Activated CD8-positive, alpha-beta T cell treated with anti-CD3 and anti-CD28 coated beads, Interleukin-2, amount 10 ng/mL, durations not matched to agents 7 days and 5 days (primary cell): ENCODE measurements at regions not wholly inside any gene's neighbourhood (a gene's known extent, or its start where the extent isn't known, plus 50 kb on each side); places are given as distances from the start of the nearest gene placed in this dataset.
A peak's percentile ranks its signal among the peaks of the same experiment; 100 is the strongest.

ENCODE experiments used
- ATAC-seq: fragments of 150-1000 bp; cut with Tn5 transposase; one replicate; pipeline ENCODE4 v1.10.0; 2021; ENCODE audit warnings: moderate library complexity
- CTCF ChIA-PET: fragments of 350-600 bp; sonication (Branson Sonifier 250); formaldehyde crosslinking; loops from one replicate; lab custom pipeline; 2021; ENCODE audit warnings: antibody characterized with exemption; lab: Charles Lee
- POLR2A ChIA-PET: fragments of 350-600 bp; sonication (Branson Sonifier 250); formaldehyde crosslinking; loops from one replicate; lab custom pipeline; 2021; ENCODE audit warnings: antibody characterized with exemption; lab: Charles Lee
- DNase-seq: peaks from one replicate; pipeline ENCODE4 v3.0.0-alpha.2; 2020
- H3K27ac Mint-ChIP-seq: one replicate; pipeline ENCODE4 v1.8.0; 2021; ENCODE audit warnings: mild to moderate bottlenecking, mixed read lengths
- H3K27me3 Mint-ChIP-seq: one replicate; pipeline ENCODE4 v1.8.0; 2021; ENCODE audit warnings: low read depth, mixed read lengths
- H3K36me3 Mint-ChIP-seq: one replicate; pipeline ENCODE4 v1.8.0; 2021; ENCODE audit warnings: low read depth, mixed read lengths
- H3K4me1 Mint-ChIP-seq: one replicate; pipeline ENCODE4 v1.8.0; 2021; ENCODE audit warnings: low read depth, mixed read lengths
- H3K4me3 Mint-ChIP-seq: one replicate; pipeline ENCODE4 v1.8.0; 2021; ENCODE audit warnings: mild to moderate bottlenecking, mixed read lengths
- H3K9me3 Mint-ChIP-seq: one replicate; pipeline ENCODE4 v1.8.0; 2022; ENCODE audit warnings: mixed read lengths; ENCODE audit not compliant: insufficient read depth

- Mint-ChIP-seq H3K27me3 (no peaks in the 10 kb centered on the region), H3K4me3 (no peak overlapping the region), H3K27ac (no peak overlapping the region), H3K9me3 (peaks cover 16% of the 10 kb centered on the region), H3K4me1 (peaks cover 21% of the 10 kb centered on the region), H3K36me3 (peaks cover 17% of the 10 kb centered on the region)
- CTCF ChIA-PET = no interaction called here
- DNase-seq (no peak), ATAC-seq (no peak)
- POLR2A ChIA-PET = no interaction called here
These were observed 661.1 kb downstream of the NPHP4 start for GRCh38 chr1:5331101-5331500.

GRCh38 chr1:5329068-5329739 is 663.0 kb downstream of the NPHP4 start:
- H3K27me3 Mint-ChIP-seq = no peaks in the 10 kb centered on the region
- ChIA-PET CTCF (interaction anchor here (1.0 kb wide), 1 partner anchor 10 kb away, joined by 3 read pairs; no protein-coding TSS in a partner anchor), POLR2A (no interaction called here)
- ATAC-seq (peak; percentile 58), DNase-seq (no peak)
- H3K36me3 Mint-ChIP-seq = peaks cover 17% of the 10 kb centered on the region
- peak overlapping the region; percentile 86 for H3K27ac Mint-ChIP-seq
- peaks cover 21% of the 10 kb centered on the region for H3K4me1 Mint-ChIP-seq
- no peak overlapping the region for H3K4me3 Mint-ChIP-seq
- peaks cover 16% of the 10 kb centered on the region for H3K9me3 Mint-ChIP-seq

GRCh38 chr1:5324883-5325282 is 667.3 kb downstream of the NPHP4 start:
- no peak overlapping the region for H3K27ac Mint-ChIP-seq
- peaks cover 17% of the 10 kb centered on the region for H3K4me1 Mint-ChIP-seq
- ChIA-PET POLR2A (no interaction called here), CTCF (no interaction called here)
- DNase-seq (no peak), ATAC-seq (no peak)
- H3K27me3 Mint-ChIP-seq = no peaks in the 10 kb centered on the region
- no peak overlapping the region for H3K4me3 Mint-ChIP-seq
- H3K36me3 Mint-ChIP-seq = peaks cover 17% of the 10 kb centered on the region
- H3K9me3 Mint-ChIP-seq = peaks cover 13% of the 10 kb centered on the region

GRCh38 chr1:5318143-5318816 is 663.9 kb downstream of the AJAP1 start:
- POLR2A ChIA-PET = interaction anchor here (1.1 kb wide), 1 partner anchor 20 kb away, joined by 3 read pairs; no protein-coding TSS in a partner anchor
- ATAC-seq = no peak
- H3K36me3 Mint-ChIP-seq = no peaks in the 10 kb centered on the region

GRCh38 chr1:5317391-5317790 is 663.0 kb downstream of the AJAP1 start:
- Mint-ChIP-seq H3K27me3 (no peaks in the 10 kb centered on the region), H3K36me3 (no peaks in the 10 kb centered on the region), H3K27ac (no peak overlapping the region), H3K4me1 (no peaks in the 10 kb centered on the region), H3K4me3 (no peak overlapping the region), H3K9me3 (no peaks in the 10 kb centered on the region)
- CTCF ChIA-PET = no interaction called here
- ATAC-seq = no peak
- DNase-seq = no peak
- POLR2A ChIA-PET = no interaction called here

More at GRCh38 chr1:5318143-5318816, 663.9 kb downstream of the AJAP1 start:
- Mint-ChIP-seq H3K27me3 (no peaks in the 10 kb centered on the region), H3K9me3 (no peaks in the 10 kb centered on the region), H3K4me1 (no peaks in the 10 kb centered on the region), H3K27ac (no peak overlapping the region), H3K4me3 (no peak overlapping the region)
- CTCF ChIA-PET = no interaction called here
- DNase-seq = no peak

GRCh38 chr1:5312862-5313261 is 658.5 kb downstream of the AJAP1 start:
- H3K4me1 Mint-ChIP-seq = no peaks in the 10 kb centered on the region
- ATAC-seq (no peak), DNase-seq (no peak)
- no peak overlapping the region for H3K4me3 Mint-ChIP-seq
- ChIA-PET CTCF (no interaction called here), POLR2A (no interaction called here)
- H3K9me3 Mint-ChIP-seq = no peaks in the 10 kb centered on the region
- H3K27me3 Mint-ChIP-seq = no peaks in the 10 kb centered on the region
- H3K36me3 Mint-ChIP-seq = no peaks in the 10 kb centered on the region
- H3K27ac Mint-ChIP-seq = no peak overlapping the region

- Mint-ChIP-seq H3K4me3 (no peak overlapping the region), H3K27ac (no peak overlapping the region), H3K27me3 (no peaks in the 10 kb centered on the region), H3K4me1 (no peaks in the 10 kb centered on the region), H3K36me3 (no peaks in the 10 kb centered on the region), H3K9me3 (no peaks in the 10 kb centered on the region)
- CTCF ChIA-PET = no interaction called here
- no peak for DNase-seq
- no peak for ATAC-seq
- POLR2A ChIA-PET = no interaction called here
These were observed 657.9 kb downstream of the AJAP1 start for GRCh38 chr1:5312293-5312674.

- Mint-ChIP-seq H3K36me3 (no peaks in the 10 kb centered on the region), H3K4me1 (no peaks in the 10 kb centered on the region), H3K27me3 (no peaks in the 10 kb centered on the region), H3K9me3 (no peaks in the 10 kb centered on the region), H3K27ac (no peak overlapping the region), H3K4me3 (no peak overlapping the region)
- ATAC-seq (no peak), DNase-seq (no peak)
- ChIA-PET POLR2A (no interaction called here), CTCF (no interaction called here)
These were observed 657.4 kb downstream of the AJAP1 start for GRCh38 chr1:5311634-5312292.

GRCh38 chr1:5311147-5311546 is 656.7 kb downstream of the AJAP1 start:
- no peaks in the 10 kb centered on the region for H3K4me1 Mint-ChIP-seq
- POLR2A ChIA-PET = no interaction called here
- ATAC-seq = no peak

GRCh38 chr1:5308249-5308648 is 653.8 kb downstream of the AJAP1 start:
- Mint-ChIP-seq H3K4me3 (no peak overlapping the region), H3K27ac (no peak overlapping the region), H3K36me3 (no peaks in the 10 kb centered on the region), H3K4me1 (no peaks in the 10 kb centered on the region), H3K9me3 (no peaks in the 10 kb centered on the region), H3K27me3 (no peaks in the 10 kb centered on the region)
- CTCF ChIA-PET = no interaction called here
- ATAC-seq (no peak), DNase-seq (no peak)
- POLR2A ChIA-PET = no interaction called here

More at GRCh38 chr1:5311147-5311546, 656.7 kb downstream of the AJAP1 start:
- DNase-seq = no peak
- Mint-ChIP-seq H3K27ac (no peak overlapping the region), H3K27me3 (no peaks in the 10 kb centered on the region), H3K4me3 (no peak overlapping the region), H3K36me3 (no peaks in the 10 kb centered on the region), H3K9me3 (no peaks in the 10 kb centered on the region)
- CTCF ChIA-PET = no interaction called here

- H3K4me3 Mint-ChIP-seq = no peak overlapping the region
- no peaks in the 10 kb centered on the region for H3K9me3 Mint-ChIP-seq
- H3K36me3 Mint-ChIP-seq = no peaks in the 10 kb centered on the region
- no peak overlapping the region for H3K27ac Mint-ChIP-seq
- ATAC-seq = no peak
- no peak for DNase-seq
- ChIA-PET CTCF (no interaction called here), POLR2A (no interaction called here)
- H3K27me3 Mint-ChIP-seq = no peaks in the 10 kb centered on the region
- H3K4me1 Mint-ChIP-seq = no peaks in the 10 kb centered on the region
These were observed 650.3 kb downstream of the AJAP1 start for GRCh38 chr1:5304702-5305101.

- Mint-ChIP-seq H3K27ac (no peak overlapping the region), H3K4me1 (no peaks in the 10 kb centered on the region), H3K27me3 (no peaks in the 10 kb centered on the region), H3K9me3 (peaks cover 5% of the 10 kb centered on the region), H3K4me3 (no peak overlapping the region), H3K36me3 (no peaks in the 10 kb centered on the region)
- CTCF ChIA-PET = no interaction called here
- no peak for DNase-seq
- POLR2A ChIA-PET = interaction anchor here (1.0 kb wide), 1 partner anchor 21 kb away, joined by 3 read pairs; no protein-coding TSS in a partner anchor
- no peak for ATAC-seq
These were observed 644.0 kb downstream of the AJAP1 start for GRCh38 chr1:5298376-5298775.
